ENCODE measurements at regions not wholly inside any gene's neighbourhood (a gene's known extent, or its start where the extent isn't known, plus 50 kb on each side); places are given as distances from the start of the nearest gene placed in this dataset.

- TF ChIP-seq, protein P1, sequence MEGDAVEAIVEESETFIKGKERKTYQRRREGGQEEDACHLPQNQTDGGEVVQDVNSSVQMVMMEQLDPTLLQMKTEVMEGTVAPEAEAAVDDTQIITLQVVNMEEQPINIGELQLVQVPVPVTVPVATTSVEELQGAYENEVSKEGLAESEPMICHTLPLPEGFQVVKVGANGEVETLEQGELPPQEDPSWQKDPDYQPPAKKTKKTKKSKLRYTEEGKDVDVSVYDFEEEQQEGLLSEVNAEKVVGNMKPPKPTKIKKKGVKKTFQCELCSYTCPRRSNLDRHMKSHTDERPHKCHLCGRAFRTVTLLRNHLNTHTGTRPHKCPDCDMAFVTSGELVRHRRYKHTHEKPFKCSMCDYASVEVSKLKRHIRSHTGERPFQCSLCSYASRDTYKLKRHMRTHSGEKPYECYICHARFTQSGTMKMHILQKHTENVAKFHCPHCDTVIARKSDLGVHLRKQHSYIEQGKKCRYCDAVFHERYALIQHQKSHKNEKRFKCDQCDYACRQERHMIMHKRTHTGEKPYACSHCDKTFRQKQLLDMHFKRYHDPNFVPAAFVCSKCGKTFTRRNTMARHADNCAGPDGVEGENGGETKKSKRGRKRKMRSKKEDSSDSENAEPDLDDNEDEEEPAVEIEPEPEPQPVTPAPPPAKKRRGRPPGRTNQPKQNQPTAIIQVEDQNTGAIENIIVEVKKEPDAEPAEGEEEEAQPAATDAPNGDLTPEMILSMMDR (conservative IDR thresholded peaks at IDR 0.05), result no peak
- no peak for TF ChIP-seq EZH2 (IDR thresholded peaks at IDR 0.05; ENCODE audit: low read depth)
These were observed 1108.2 kb upstream of the GJE1 start for GRCh38 chr6:141024526-141024925.

Data from PC-9 (cell line).